K562 (cell line): ENCODE measurements at regions not wholly inside any gene's neighbourhood (a gene's known extent, or its start where the extent isn't known, plus 50 kb on each side); places are given as distances from the start of the nearest gene placed in this dataset.
A peak's percentile ranks its signal among the peaks of the same experiment; 100 is the strongest.

ENCODE experiments used
- DNMT1 ChIP-seq: fragments of 450-650 bp; IDR thresholded peaks from 2 replicates; pipeline ENCODE4 v1.6.1; 2016; ENCODE audit warnings: antibody characterized with exemption, mild to moderate bottlenecking
- ELK1 ChIP-seq: sonication (generic); formaldehyde crosslinking; IDR thresholded peaks from 2 replicates; pipeline ENCODE4 v1.8.1; 2022; ENCODE audit warnings: missing genetic modification reagents
- GATA2 ChIP-seq: sonication (generic); formaldehyde crosslinking; IDR thresholded peaks from 2 replicates; pipeline ENCODE4 v1.4.0; 2020; ENCODE audit warnings: mild to moderate bottlenecking, missing genetic modification reagents
- HOMEZ ChIP-seq: fragments of 250-450 bp; sonication (Bioruptor Pico); IDR thresholded peaks from 2 replicates; pipeline ENCODE4 v1.4.0; 2020; ENCODE audit warnings: mild to moderate bottlenecking, moderate library complexity
- KHSRP ChIP-seq: fragments of 450-650 bp; IDR thresholded peaks from 2 replicates; pipeline ENCODE4 v1.6.1; 2017
- MIER1 ChIP-seq: fragments of 450-650 bp; IDR thresholded peaks from 2 replicates; pipeline ENCODE4 v1.6.1; 2016; ENCODE audit warnings: antibody characterized with exemption, mild to moderate bottlenecking, low read depth
- MYC ChIP-seq, 2 experiments: fragments of 250-450 bp in 1 of 2; sonication (Bioruptor Pico) in 1 of 2; IDR thresholded peaks; 2 replicates each; pipeline versions ENCODE4 v1.5.1 to v1.6.1; 2012 to 2021; ENCODE audit warnings: low read depth in 2 of 2, borderline replicate concordance in 1 of 2, improper control_type of control experiment in 1 of 2, low read length in 1 of 2, mild to moderate bottlenecking in 1 of 2, moderate library complexity in 1 of 2
- NFE2 ChIP-seq: IDR thresholded peaks from 2 replicates; pipeline ENCODE4 v1.6.1; 2014; ENCODE audit warnings: antibody characterized with exemption, low read depth
- POLR2AphosphoS5 ChIP-seq: IDR thresholded peaks from 2 replicates; pipeline ENCODE4 v1.6.1; 2011; ENCODE audit warnings: mild to moderate bottlenecking, low read depth, low read length, moderate library complexity; ENCODE audit not compliant: control insufficient read depth, insufficient read depth
- RAD51 ChIP-seq: fragments of 450-650 bp; IDR thresholded peaks from 2 replicates; pipeline ENCODE4 v1.7.1; 2016; ENCODE audit warnings: low read depth, mild to moderate bottlenecking, borderline replicate concordance
- SAFB2 ChIP-seq: fragments of 200-400 bp; formaldehyde crosslinking; IDR thresholded peaks from 2 replicates; pipeline ENCODE4 v1.6.1; 2018; ENCODE audit warnings: borderline replicate concordance, low read length, low read depth, moderate library complexity; ENCODE audit not compliant: severe bottlenecking
- SMARCA5 ChIP-seq: fragments of 450-650 bp; IDR thresholded peaks from 2 replicates; pipeline ENCODE4 v1.6.1; 2016
- SMARCE1 ChIP-seq: fragments of 450-650 bp; IDR thresholded peaks from 2 replicates; pipeline ENCODE4 v1.7.1; 2016; ENCODE audit warnings: mild to moderate bottlenecking
- THRAP3 ChIP-seq: fragments of 450-650 bp; IDR thresholded peaks from 2 replicates; pipeline ENCODE4 v1.6.1; 2016; ENCODE audit warnings: mild to moderate bottlenecking, inconsistent platforms, borderline replicate concordance
- TOE1 ChIP-seq, 2 experiments: fragments of 450-650 bp in 1 of 2; sonication (generic) in 1 of 2; formaldehyde crosslinking in 1 of 2; IDR thresholded peaks; 2 replicates each; pipeline versions ENCODE4 v1.7.1 to v1.8.0; 2016 to 2022; ENCODE audit warnings: borderline replicate concordance in 2 of 2, mild to moderate bottlenecking in 2 of 2, antibody characterized with exemption in 1 of 2, inconsistent platforms in 1 of 2, low read depth in 1 of 2, missing genetic modification reagents in 1 of 2, moderate library complexity in 1 of 2
- TRIM28 ChIP-seq: fragments of 450-650 bp; IDR thresholded peaks from 2 replicates; pipeline ENCODE4 v1.6.1; 2017
- UBTF ChIP-seq, 2 experiments: IDR thresholded peaks; 2 replicates each; pipeline ENCODE4 v1.6.1; 2012; ENCODE audit warnings: improper control_type of control experiment in 2 of 2, low read depth in 2 of 2, low read length in 2 of 2, borderline replicate concordance in 1 of 2
- ZFPM2 ChIP-seq: fragments of 250-450 bp; sonication (Bioruptor Pico); IDR thresholded peaks from 2 replicates; pipeline ENCODE4 v1.5.1; 2022; ENCODE audit warnings: mild to moderate bottlenecking
- ZNF197 ChIP-seq: fragments of 200-800 bp; sonication (Bioruptor generic); IDR thresholded peaks from 2 replicates; pipeline ENCODE4 v1.6.1; 2016; ENCODE audit warnings: low read depth, missing genetic modification characterization, missing compliant biosample characterization
- ZNF24 ChIP-seq: fragments of 450-650 bp; IDR thresholded peaks from 2 replicates; pipeline ENCODE4 v1.6.1; 2016
- ZNF384 ChIP-seq: IDR thresholded peaks from 2 replicates; pipeline ENCODE4 v1.6.1; 2012; ENCODE audit warnings: low read depth, low read length, improper control_type of control experiment
- ZNF644 ChIP-seq: fragments of 200-800 bp; sonication (Bioruptor generic); IDR thresholded peaks from 2 replicates; pipeline ENCODE4 v1.6.1; 2016; ENCODE audit warnings: low read depth, missing genetic modification characterization, missing compliant biosample characterization
- TF ChIP-seq, protein P1 (sequence below): fragments of 450-650 bp; conservative IDR thresholded peaks from 2 replicates; pipeline ENCODE4 v1.6.1; 2016; ENCODE audit warnings: missing genetic modification characterization, low read depth, mild to moderate bottlenecking, control low read depth, missing compliant biosample characterization

DNA sequence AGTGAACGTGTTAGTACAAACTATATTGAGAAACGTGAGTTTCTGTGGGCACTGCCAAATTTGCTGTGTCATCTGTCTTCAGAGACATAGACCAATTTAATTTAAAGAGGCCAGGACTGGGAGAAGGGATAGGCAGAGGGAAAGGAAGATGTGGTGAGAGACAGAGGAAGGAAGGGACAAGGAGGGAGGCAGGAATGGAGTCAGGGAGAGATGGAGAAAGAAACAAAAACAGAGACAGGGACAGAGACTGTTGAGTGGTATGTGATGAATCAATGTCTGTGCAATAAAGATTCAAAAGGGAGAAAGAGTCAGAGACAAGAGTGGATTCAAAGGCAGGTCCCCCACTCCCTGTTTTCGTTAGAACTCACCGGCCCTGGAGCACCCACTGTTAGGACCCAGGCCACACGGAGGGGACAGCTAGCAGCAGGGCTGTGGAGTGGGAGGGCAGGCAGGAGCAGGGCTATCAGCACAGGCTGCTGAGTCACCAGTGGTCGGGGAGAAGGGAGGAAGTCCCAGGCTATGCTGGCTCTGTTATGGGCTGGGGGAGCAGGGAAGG is 51.6 kb upstream of the CHD6 start (continued):
- TF ChIP-seq HOMEZ (CRISPR knock-in tag) (no peak), SMARCE1 (peak; percentile 82), ZFPM2 (CRISPR knock-in tag) (no peak), THRAP3 (peak; percentile 78; the same call in 1 of the 2 replicates), ZNF384 (no peak), RAD51 (no peak; the same call in 1 of the 2 replicates), KHSRP (no peak), TRIM28 (no peak), ZNF644 (no peak), MIER1 (no peak; the same call in none of the 2 replicates), GATA2 (CRISPR knock-in tag) (no peak), MYC (IDR thresholded peaks at IDR 0.05; ENCODE audit: low read depth, low read length) (no peak), MYC (CRISPR knock-in tag; IDR thresholded peaks at IDR 0.05; ENCODE audit: borderline replicate concordance, low read depth) (no peak), NFE2 (peak; percentile 96), UBTF (IDR thresholded peaks at IDR 0.05; ENCODE audit: borderline replicate concordance in 1 of 2, low read depth in 2 of 2, low read length in 2 of 2) (no peak), ELK1 (no peak), SAFB2 (no peak), DNMT1 (no peak), ZNF24 (no peak), SMARCA5 (peak; percentile 71; the same call in 1 of the 2 replicates), TOE1 (IDR thresholded peaks at IDR 0.05; ENCODE audit: borderline replicate concordance) (peak; percentile 73; the same call in 1 of the 2 replicates), TOE1 (CRISPR knock-in tag; IDR thresholded peaks at IDR 0.05; ENCODE audit: borderline replicate concordance, low read depth) (no peak), POLR2AphosphoS5 (0 out of 2 replicates have a peak, but pooled peaks have one; percentile 25), ZNF197 (CRISPR knock-in tag) (no peak)
- TF ChIP-seq, protein P1, sequence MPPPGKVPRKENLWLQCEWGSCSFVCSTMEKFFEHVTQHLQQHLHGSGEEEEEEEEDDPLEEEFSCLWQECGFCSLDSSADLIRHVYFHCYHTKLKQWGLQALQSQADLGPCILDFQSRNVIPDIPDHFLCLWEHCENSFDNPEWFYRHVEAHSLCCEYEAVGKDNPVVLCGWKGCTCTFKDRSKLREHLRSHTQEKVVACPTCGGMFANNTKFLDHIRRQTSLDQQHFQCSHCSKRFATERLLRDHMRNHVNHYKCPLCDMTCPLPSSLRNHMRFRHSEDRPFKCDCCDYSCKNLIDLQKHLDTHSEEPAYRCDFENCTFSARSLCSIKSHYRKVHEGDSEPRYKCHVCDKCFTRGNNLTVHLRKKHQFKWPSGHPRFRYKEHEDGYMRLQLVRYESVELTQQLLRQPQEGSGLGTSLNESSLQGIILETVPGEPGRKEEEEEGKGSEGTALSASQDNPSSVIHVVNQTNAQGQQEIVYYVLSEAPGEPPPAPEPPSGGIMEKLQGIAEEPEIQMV (tag): no peak
